C4-2B (cell line): ENCODE measurements at regions not wholly inside any gene's neighbourhood (a gene's known extent, or its start where the extent isn't known, plus 50 kb on each side); places are given as distances from the start of the nearest gene placed in this dataset.

Experiments used
- H3K27ac ChIP-seq: fragments of 450-650 bp; 2 replicates; pipeline ENCODE4 v1.5.1; 2017
- CTCF ChIP-seq: fragments of 450-650 bp; conservative IDR thresholded peaks from 2 replicates; pipeline ENCODE4 v1.5.1; 2017; ENCODE audit warnings: mild to moderate bottlenecking
- ZFX ChIP-seq: fragments of 450-650 bp; IDR thresholded peaks from 2 replicates; pipeline ENCODE4 v1.6.1; 2017

GRCh38 chrX:40156470-40157227, 58.9 kb upstream of the BCOR start:
- H3K27ac ChIP-seq, result peak overlapping the region; percentile 79
- no peak for TF ChIP-seq ZFX

GRCh38 chrX:40155589-40156469, 58.1 kb upstream of the BCOR start:
- TF ChIP-seq CTCF (no peak), ZFX (no peak)
- peak overlapping the region; percentile 100 for H3K27ac ChIP-seq

- peak overlapping the region; percentile 100 for H3K27ac ChIP-seq
- TF ChIP-seq ZFX (no peak), CTCF (no peak)
These were observed 57.3 kb upstream of the BCOR start for GRCh38 chrX:40154853-40155588.

- peak overlapping the region; percentile 100 for H3K27ac ChIP-seq
- no peak for TF ChIP-seq ZFX
- TF ChIP-seq CTCF, result no peak
These were observed 56.6 kb upstream of the BCOR start for GRCh38 chrX:40154250-40154852.

- peak overlapping the region; percentile 100 for H3K27ac ChIP-seq
- TF ChIP-seq CTCF, result no peak
- TF ChIP-seq ZFX, result no peak
These were observed 55.8 kb upstream of the BCOR start for GRCh38 chrX:40153345-40154249.

- no peak for TF ChIP-seq ZFX
- no peak for TF ChIP-seq CTCF
- H3K27ac ChIP-seq, result peak overlapping the region; percentile 100
These were observed 55.1 kb upstream of the BCOR start for GRCh38 chrX:40152741-40153344.
